BE2C (cell line): ENCODE measurements at regions not wholly inside any gene's neighbourhood (a gene's known extent, or its start where the extent isn't known, plus 50 kb on each side); places are given as distances from the start of the nearest gene placed in this dataset.

Source experiments
- DNase-seq: peaks from one replicate; pipeline ENCODE4 v3.0.0-alpha.2; 2020
- H3K27me3 ChIP-seq: fragments of 250-450 bp; sonication (Bioruptor Pico); 2 replicates; pipeline ENCODE4 v1.5.1; 2020; ENCODE audit warnings: mild to moderate bottlenecking
- H3K36me3 ChIP-seq: fragments of 250-450 bp; sonication (Bioruptor Pico); 2 replicates; pipeline ENCODE4 v1.5.1; 2020; ENCODE audit warnings: mild to moderate bottlenecking
- H3K4me1 ChIP-seq: fragments of 250-450 bp; sonication (Bioruptor Pico); 2 replicates; pipeline ENCODE4 v1.5.1; 2020
- H3K4me3 ChIP-seq: 2 replicates; pipeline ENCODE4 v1.5.1; 2011; ENCODE audit warnings: low read depth, low read length
- H3K9me3 ChIP-seq: fragments of 250-450 bp; sonication (Bioruptor Pico); 2 replicates; pipeline ENCODE4 v1.5.1; 2020
- TF ChIP-seq, protein P1 (sequence below): IDR thresholded peaks from 2 replicates; pipeline ENCODE4 v1.5.1; 2012; ENCODE audit warnings: mild to moderate bottlenecking, low read depth, low read length

DNA sequence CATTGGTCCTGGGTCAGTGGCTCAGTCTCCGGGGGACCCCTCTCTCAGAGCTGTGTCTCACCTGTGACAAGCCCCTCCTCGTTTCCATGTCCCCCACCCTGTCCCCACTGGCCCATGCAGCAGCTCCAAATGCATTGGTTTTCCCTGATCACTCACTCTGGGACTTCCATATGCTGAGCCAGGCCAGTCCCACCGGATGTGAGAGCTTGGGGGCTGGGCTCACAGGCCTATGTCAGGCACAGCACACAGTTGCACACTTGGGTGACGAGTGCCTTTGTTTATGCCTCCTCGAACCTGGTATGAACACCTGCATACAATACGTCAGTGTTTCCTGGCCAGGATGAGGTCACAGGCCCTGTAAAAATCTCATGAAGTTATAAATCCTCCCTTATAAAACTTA lies 232.5 kb downstream of the TFCP2L1 start:
- Histone ChIP-seq H3K36me3 (no peaks in the 10 kb centered on the region), H3K4me1 (no peaks in the 10 kb centered on the region), H3K4me3 (no peak overlapping the region), H3K27me3 (no peaks in the 10 kb centered on the region), H3K9me3 (no peaks in the 10 kb centered on the region)
- no peak for DNase-seq
- TF ChIP-seq, protein P1, sequence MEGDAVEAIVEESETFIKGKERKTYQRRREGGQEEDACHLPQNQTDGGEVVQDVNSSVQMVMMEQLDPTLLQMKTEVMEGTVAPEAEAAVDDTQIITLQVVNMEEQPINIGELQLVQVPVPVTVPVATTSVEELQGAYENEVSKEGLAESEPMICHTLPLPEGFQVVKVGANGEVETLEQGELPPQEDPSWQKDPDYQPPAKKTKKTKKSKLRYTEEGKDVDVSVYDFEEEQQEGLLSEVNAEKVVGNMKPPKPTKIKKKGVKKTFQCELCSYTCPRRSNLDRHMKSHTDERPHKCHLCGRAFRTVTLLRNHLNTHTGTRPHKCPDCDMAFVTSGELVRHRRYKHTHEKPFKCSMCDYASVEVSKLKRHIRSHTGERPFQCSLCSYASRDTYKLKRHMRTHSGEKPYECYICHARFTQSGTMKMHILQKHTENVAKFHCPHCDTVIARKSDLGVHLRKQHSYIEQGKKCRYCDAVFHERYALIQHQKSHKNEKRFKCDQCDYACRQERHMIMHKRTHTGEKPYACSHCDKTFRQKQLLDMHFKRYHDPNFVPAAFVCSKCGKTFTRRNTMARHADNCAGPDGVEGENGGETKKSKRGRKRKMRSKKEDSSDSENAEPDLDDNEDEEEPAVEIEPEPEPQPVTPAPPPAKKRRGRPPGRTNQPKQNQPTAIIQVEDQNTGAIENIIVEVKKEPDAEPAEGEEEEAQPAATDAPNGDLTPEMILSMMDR: no peak

DNA sequence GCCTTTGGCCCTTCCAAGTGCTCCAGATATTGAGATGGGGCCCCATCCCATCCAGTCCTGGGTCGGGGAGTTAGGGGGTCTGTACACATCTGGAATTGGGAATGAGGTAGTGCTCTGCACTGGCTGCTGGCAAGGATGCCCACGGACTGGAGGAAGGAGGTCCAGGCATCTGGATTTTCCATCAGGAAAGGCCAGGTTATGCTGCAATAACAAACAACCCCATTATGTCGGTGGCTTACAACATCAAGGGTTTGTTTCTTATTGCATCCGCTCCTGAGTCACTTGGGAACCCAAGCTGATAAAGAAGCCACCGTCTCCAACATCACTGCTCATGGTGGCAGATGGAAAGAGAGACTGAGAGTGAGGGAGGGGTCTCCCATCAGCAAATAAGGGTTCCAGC lies 229.9 kb downstream of the TFCP2L1 start:
- TF ChIP-seq, protein P1: no peak
- H3K36me3 ChIP-seq: no peaks in the 10 kb centered on the region
- H3K9me3 ChIP-seq: no peaks in the 10 kb centered on the region
- H3K4me1 ChIP-seq: no peaks in the 10 kb centered on the region; the same call in 1 of the 2 replicates
- no peak overlapping the region for H3K4me3 ChIP-seq
- no peaks in the 10 kb centered on the region for H3K27me3 ChIP-seq
- no peak for DNase-seq

DNA sequence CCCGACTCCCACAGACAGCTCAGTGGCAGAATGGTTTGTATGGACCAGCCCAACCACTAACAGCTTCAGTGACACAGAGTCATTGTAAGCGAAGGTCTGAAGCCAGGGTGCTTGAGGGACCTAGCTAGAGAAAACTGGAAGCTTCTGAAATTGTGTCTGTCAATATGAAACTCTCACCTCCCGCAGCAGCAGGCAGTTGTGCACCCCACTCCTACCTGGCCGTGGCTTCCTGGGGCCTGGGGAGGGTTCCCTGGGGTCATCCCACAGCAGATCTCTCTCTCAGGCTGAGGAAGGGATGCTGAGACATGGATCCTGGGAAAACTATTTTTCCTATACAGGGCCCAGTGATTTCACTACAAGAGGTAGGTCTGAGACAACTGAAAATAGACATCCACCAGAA lies 229.5 kb downstream of the TFCP2L1 start:
- TF ChIP-seq, protein P1: no peak
- Histone ChIP-seq H3K36me3 (no peaks in the 10 kb centered on the region), H3K9me3 (no peaks in the 10 kb centered on the region), H3K4me3 (no peak overlapping the region), H3K27me3 (no peaks in the 10 kb centered on the region), H3K4me1 (no peaks in the 10 kb centered on the region; the same call in 1 of the 2 replicates)
- no peak for DNase-seq

DNA sequence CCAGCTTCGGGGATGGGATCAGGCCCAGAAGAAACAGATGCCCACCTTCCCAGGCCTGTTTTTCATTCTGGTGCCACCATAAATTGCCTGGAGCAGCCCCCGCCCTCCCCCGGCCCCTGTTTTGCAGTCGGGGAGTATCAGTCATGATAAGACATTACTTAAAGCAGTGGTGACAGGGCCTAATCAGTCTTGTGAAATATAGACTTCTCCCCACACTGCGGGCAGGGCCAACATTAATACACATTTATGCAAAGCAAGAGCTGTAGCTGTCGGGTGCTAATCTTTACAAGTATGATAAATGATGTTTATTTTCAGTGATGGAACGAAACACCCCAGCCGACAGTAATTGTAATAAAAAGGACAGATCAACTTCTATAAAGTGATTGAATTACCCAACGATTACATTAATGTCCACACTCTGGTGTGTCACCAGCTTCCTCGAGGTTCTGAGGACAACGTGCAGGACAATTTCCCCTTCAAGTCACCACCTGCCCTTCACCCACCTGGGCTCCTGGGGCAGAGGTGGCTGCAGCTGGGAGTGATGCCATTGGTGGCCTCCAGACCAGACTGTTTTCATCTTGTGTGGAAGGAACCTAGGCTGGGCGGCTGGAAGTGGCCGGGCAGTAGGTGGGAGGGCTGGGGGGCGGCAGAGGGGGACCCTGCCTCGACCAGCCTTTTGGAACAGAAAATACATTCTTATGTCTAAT lies 226.0 kb downstream of the TFCP2L1 start:
- no peaks in the 10 kb centered on the region; the same call in 1 of the 2 replicates for H3K4me1 ChIP-seq
- no peaks in the 10 kb centered on the region for H3K27me3 ChIP-seq
- H3K9me3 ChIP-seq: no peaks in the 10 kb centered on the region
- H3K36me3 ChIP-seq: no peaks in the 10 kb centered on the region
- peak; percentile 50 for DNase-seq
- TF ChIP-seq, protein P1: no peak
- H3K4me3 ChIP-seq: no peak overlapping the region

DNA sequence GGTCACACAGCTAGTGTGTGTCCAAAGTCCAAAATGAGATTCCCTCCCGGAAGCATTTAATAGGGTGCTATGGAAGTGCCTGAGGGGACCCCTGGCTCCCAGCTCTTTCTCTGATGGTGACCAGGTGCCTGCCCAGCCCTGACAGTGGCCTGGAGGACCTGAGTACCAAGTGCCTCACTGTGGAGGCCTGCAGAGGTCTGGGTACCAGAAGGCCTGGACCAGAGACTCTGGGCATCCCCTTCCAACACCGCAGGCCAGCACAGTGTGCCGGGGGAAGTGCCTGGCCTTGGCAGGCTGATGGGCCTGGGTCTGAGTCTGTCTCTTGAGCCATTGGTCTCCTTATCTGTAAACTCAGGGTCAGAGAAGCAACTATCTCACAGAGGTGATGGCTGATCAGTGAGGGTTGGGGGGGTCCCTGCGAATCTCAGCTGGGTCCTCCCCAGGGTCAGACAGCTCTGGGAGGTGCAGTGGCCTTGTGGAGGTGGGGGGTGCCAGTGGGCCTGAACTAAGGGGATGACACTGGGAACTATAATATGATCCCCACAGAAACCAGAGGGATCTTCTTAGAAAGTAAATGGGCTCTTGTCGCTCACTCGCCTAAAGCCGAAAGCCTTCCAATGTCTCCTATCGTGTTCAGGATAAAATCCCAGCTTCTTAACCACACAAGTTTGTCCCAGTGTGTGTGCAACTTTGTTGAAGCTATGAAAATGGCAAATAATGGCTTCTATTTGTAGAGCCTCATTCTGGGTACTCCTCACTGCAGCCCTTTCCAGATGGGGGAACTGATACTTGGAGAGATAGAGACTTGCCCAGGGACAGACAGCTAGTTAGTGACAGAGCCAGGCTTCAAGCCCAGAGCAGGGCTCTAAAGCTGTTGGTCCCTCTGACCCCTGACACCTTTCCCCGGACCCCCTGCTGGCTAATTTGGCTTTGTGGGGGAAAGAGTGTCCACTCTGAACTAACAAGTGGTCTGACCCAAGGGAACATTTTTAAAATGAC lies 225.1 kb downstream of the TFCP2L1 start:
- H3K27me3 ChIP-seq: no peaks in the 10 kb centered on the region

More for the DNA sequence above, 225.1 kb downstream of the TFCP2L1 start:
- TF ChIP-seq, protein P1: no peak
- no peaks in the 10 kb centered on the region for H3K9me3 ChIP-seq
- H3K4me1 ChIP-seq: no peaks in the 10 kb centered on the region; the same call in 1 of the 2 replicates
- H3K36me3 ChIP-seq: no peaks in the 10 kb centered on the region
- DNase-seq: no peak
- no peak overlapping the region for H3K4me3 ChIP-seq
